ENCODE measurements at regions not wholly inside any gene's neighbourhood (a gene's known extent, or its start where the extent isn't known, plus 50 kb on each side); places are given as distances from the start of the nearest gene placed in this dataset.
"Not testable (repeated sequence)": the region's sequence is repeated elsewhere in the genome, so short reads cannot be mapped to it uniquely, and the experiment has no call there.

DNA sequence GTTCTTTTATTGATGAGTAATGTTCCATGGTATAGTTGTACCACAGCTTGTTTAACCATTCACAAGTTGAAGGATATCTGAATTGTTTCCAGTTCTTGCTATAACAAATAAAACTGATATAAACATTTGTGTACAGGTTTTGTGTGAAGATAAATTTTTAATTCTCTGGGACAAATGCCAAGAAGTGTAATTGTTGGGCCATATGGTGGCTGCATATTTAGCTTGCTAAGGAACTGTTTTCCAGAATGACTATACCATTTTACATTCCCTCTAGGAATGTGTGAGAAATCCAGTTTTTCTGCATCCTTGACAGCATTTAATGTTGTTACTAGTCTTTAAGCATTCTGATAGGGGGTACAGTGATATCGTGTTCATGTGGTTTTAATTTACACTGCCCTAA is 368.5 kb downstream of the KIF2B start:
- DNase-seq (ENCODE audit: low read depth), result no peak
- H3K4me3 ChIP-seq (ENCODE audit: low read depth, low read length), result no peak overlapping the region
- TF ChIP-seq, protein P1, sequence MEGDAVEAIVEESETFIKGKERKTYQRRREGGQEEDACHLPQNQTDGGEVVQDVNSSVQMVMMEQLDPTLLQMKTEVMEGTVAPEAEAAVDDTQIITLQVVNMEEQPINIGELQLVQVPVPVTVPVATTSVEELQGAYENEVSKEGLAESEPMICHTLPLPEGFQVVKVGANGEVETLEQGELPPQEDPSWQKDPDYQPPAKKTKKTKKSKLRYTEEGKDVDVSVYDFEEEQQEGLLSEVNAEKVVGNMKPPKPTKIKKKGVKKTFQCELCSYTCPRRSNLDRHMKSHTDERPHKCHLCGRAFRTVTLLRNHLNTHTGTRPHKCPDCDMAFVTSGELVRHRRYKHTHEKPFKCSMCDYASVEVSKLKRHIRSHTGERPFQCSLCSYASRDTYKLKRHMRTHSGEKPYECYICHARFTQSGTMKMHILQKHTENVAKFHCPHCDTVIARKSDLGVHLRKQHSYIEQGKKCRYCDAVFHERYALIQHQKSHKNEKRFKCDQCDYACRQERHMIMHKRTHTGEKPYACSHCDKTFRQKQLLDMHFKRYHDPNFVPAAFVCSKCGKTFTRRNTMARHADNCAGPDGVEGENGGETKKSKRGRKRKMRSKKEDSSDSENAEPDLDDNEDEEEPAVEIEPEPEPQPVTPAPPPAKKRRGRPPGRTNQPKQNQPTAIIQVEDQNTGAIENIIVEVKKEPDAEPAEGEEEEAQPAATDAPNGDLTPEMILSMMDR (IDR thresholded peaks at IDR 0.05; ENCODE audit: insufficient read depth, low read depth, low read length), result no peak

DNA sequence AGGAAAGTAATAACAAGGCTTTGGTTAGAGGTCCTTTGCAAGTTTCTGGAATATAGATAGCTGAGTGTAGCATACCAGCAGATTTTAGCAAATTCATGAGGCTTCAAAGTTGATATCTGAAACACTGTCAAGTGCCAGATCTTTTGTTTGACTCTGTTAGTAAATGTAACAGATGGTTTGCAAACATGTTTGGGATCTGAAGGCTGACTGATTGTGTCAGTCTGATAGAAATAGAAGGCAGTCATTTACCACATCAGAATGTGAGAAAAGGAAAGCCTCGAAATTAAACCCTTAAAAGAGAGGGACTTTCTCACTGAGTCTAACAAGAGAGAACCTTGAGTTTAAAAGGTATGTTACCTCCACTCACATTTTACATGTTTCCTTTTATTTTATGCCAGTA is 371.5 kb downstream of the KIF2B start:
- no peak overlapping the region for H3K4me3 ChIP-seq (ENCODE audit: low read depth, low read length)
- DNase-seq (ENCODE audit: low read depth), result no peak
- TF ChIP-seq, protein P1 (IDR thresholded peaks at IDR 0.05; ENCODE audit: insufficient read depth, low read depth, low read length), result no peak

DNA sequence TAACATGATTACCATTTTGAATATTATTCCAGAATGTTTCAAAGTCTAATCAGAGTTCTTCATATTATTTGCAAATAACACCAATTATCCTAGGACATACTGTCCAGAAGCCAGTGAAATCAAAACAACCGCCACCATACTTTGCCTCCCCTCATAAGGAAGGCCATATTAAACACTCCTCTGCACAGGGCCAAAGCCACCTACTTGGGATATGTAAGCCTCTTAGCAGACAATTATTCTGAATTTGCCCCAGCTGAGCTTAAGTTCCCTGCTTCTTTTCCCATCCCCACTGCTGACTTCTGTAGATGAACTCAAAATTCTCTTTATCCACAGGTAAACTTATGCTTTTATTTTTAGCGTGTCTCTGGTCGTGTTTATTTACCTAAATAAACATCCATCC is 374.0 kb downstream of the KIF2B start:
- no peak overlapping the region for H3K4me3 ChIP-seq (ENCODE audit: low read depth, low read length)
- no peak for DNase-seq (ENCODE audit: low read depth)
- TF ChIP-seq, protein P1 (IDR thresholded peaks at IDR 0.05; ENCODE audit: insufficient read depth, low read depth, low read length), result no peak

DNA sequence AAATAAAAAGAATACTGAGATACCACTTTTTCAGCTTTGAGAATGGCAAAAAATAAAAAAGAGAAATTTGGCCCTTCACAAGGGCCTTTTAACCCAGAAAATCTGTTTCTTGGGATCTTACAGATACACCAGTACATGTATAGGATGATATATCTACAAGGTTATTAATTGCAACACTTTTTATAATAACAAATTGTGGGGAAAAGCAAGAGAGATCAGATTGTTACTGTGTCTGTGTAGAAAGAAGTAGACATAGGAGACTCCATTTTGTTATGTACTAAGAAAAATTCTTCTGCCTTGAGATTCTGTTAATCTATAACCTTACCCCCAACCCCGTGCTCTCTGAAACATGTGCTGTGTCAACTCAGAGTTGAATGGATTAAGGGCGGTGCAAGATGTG is 378.7 kb downstream of the KIF2B start:
- DNase-seq (ENCODE audit: low read depth); H3K4me3 ChIP-seq (ENCODE audit: low read depth, low read length): not testable (repeated sequence)

DNA sequence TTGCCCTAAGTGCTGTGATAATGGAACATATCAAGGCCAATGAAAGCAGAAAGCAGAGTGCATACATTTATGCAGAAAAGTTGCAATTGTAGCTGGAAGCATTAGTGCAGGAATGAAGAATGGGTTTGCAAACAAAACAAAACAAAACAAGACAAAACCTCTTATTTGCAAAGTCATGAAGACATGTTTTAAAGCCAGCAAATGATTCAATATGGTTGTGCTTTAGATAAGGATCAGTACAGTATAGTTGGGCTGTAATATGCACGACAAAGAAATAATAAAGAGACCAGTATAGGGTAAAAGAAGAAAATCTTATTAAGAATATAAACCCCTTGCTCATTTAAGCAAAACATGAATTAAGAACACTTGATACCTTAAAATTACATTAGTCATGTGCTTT is 398.1 kb downstream of the KIF2B start:
- TF ChIP-seq, protein P1 (IDR thresholded peaks at IDR 0.05; ENCODE audit: insufficient read depth, low read depth, low read length), result no peak
- no peak overlapping the region for H3K4me3 ChIP-seq (ENCODE audit: low read depth, low read length)
- DNase-seq (ENCODE audit: low read depth), result no peak

DNA sequence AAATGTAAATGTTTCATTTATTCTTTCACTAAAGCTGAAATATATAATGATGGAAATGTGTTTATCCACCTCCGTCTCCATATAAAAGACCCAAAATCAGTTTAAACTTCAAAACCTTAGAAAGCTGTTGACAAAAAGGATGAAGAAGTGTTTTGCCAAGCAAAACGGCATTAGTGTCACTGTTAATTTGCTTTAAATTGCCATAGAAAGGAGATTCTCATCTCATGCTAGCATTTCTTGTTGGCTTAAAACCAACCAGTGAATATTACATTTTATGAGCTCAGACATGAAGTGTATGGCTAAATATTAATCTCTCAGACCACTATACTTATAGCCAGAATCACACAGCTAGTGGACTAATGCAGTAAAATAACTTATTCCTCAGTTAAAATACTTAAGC is 398.8 kb downstream of the KIF2B start:
- no peak for DNase-seq (ENCODE audit: low read depth)
- TF ChIP-seq, protein P1 (IDR thresholded peaks at IDR 0.05; ENCODE audit: insufficient read depth, low read depth, low read length), result no peak

DNA sequence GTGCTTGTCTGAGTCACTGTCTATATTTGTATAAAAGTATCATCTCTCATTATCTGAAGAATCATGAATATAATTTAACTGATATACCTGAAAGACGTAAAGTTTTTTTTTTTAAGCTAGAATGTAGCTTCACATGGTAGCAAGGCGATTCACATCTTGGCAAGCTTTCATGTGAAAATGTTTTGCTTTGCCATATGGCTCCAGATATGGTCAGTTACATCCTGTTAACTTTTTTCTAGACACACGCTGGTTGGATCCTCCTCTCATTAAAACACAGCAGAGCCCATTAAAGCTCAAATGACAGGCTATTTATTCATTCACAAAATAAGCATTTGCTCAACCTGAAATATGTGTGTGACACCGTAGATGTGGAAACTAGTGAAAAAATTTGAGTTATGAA is 412.8 kb downstream of the KIF2B start:
- no peak overlapping the region for H3K4me3 ChIP-seq (ENCODE audit: low read depth, low read length)
- DNase-seq (ENCODE audit: low read depth), result no peak
- TF ChIP-seq, protein P1 (IDR thresholded peaks at IDR 0.05; ENCODE audit: insufficient read depth, low read depth, low read length), result no peak

More for the DNA sequence above, 398.8 kb downstream of the KIF2B start:
- H3K4me3 ChIP-seq (ENCODE audit: low read depth, low read length), result no peak overlapping the region
